OCI-LY1 (cell line): ENCODE measurements at regions not wholly inside any gene's neighbourhood (a gene's known extent, or its start where the extent isn't known, plus 50 kb on each side); places are given as distances from the start of the nearest gene placed in this dataset.

ENCODE experiments used
- CTCF ChIP-seq: fragments of 200-600 bp; sonication (generic), shearing (Covaris generic); IDR thresholded peaks from 2 replicates; pipeline ENCODE4 v1.5.1; 2017; ENCODE audit warnings: mild to moderate bottlenecking, antibody characterized with exemption, low read length, moderate library complexity, mixed read lengths
- EZH2 ChIP-seq: fragments of 200-600 bp; sonication (generic), shearing (Covaris generic); IDR thresholded peaks from 2 replicates; pipeline ENCODE4 v1.8.0; 2017; ENCODE audit warnings: borderline replicate concordance, mixed run types, mild to moderate bottlenecking, antibody characterized with exemption, low read length, moderate library complexity, mixed read lengths

GRCh38 chr14:97726676-97727075 is 929.5 kb downstream of the VRK1 start:
- TF ChIP-seq CTCF (no peak), EZH2 (no peak)
